IPS-18c (cell line): ENCODE measurements at regions not wholly inside any gene's neighbourhood (a gene's known extent, or its start where the extent isn't known, plus 50 kb on each side); places are given as distances from the start of the nearest gene placed in this dataset.

Experiments
- H3K4me3 ChIP-seq: 2 replicates; pipeline ENCODE4 v1.7.0; 2013; ENCODE audit warnings: low read depth, mild to moderate bottlenecking, low read length, moderate library complexity; ENCODE audit not compliant: insufficient read depth
- H3K9me3 ChIP-seq: one replicate; pipeline ENCODE4 v1.6.1; 2013; ENCODE audit warnings: mild to moderate bottlenecking, low read length, moderate library complexity; ENCODE audit not compliant: control insufficient read depth, insufficient read depth

- H3K9me3 ChIP-seq = no peaks in the 10 kb centered on the region
Measured at GRCh38 chr11:15471048-15471894, 356.5 kb downstream of the INSC start.

GRCh38 chr11:15471895-15472799 lies 357.4 kb downstream of the INSC start:
- Histone ChIP-seq H3K4me3 (no peak overlapping the region), H3K9me3 (no peaks in the 10 kb centered on the region)

More at GRCh38 chr11:15471048-15471894, 356.5 kb downstream of the INSC start:
- H3K4me3 ChIP-seq = no peak overlapping the region

- no peak overlapping the region for H3K4me3 ChIP-seq
- H3K9me3 ChIP-seq = no peaks in the 10 kb centered on the region
Measured at GRCh38 chr11:15473954-15474837, 359.5 kb downstream of the INSC start.

DNA sequence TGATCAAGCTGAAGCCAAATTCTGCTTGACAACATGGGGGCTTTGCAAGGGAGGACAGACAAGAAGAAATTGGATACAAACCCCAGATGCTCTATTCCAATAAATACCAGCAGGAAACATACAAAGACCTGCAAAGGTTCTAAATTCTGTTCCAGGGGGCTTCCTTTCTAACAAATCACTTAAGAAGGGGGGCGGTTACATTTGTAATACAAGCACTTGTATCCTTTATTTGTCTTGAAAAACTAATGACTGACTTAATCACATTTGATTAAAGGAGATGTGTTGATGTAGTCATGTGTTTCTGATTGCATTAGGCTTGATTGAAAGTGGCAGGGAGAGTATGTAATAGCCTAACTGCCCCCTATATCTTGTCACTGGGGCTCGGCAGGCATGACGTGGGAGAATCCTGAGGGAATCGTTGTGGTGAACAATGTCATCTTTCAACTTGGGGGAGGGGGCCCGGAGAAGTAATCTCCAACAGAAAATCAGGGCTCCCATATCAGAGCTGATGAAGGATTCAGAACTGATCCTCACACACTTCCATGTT lies 361.7 kb downstream of the INSC start:
- Histone ChIP-seq H3K4me3 (no peak overlapping the region), H3K9me3 (peaks cover 2% of the 10 kb centered on the region)

- H3K4me3 ChIP-seq = no peak overlapping the region
- peaks cover 2% of the 10 kb centered on the region for H3K9me3 ChIP-seq
Measured at GRCh38 chr11:15481871-15482270, 367.1 kb downstream of the INSC start.

GRCh38 chr11:15483205-15483604 lies 368.5 kb downstream of the INSC start:
- Histone ChIP-seq H3K4me3 (no peak overlapping the region), H3K9me3 (peaks cover 2% of the 10 kb centered on the region)

- H3K4me3 ChIP-seq = no peak overlapping the region
Measured at GRCh38 chr11:15484398-15484797, 369.7 kb downstream of the INSC start.

GRCh38 chr11:15485432-15485831 lies 370.7 kb downstream of the INSC start:
- Histone ChIP-seq H3K9me3 (no peaks in the 10 kb centered on the region), H3K4me3 (no peak overlapping the region)

More at GRCh38 chr11:15484398-15484797, 369.7 kb downstream of the INSC start:
- H3K9me3 ChIP-seq = peaks cover 2% of the 10 kb centered on the region

DNA sequence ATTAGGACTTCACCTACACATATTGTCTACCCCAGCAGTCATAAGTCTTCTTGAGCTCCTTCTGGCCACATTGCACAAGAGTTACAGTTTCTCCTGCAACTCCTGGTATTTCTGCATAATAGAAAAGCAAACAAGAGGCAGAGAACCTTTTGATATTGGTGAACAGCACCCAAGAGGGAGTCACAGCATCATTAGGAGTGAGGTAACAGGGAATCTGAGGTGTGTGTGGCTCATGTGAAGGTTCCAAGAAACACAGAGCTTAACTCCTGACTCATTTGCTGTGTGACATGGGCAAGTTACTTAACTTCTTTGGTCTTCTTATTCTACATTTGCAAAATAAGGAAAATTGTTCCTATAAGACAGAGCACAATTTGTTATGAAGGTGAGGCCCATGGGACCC lies 374.6 kb downstream of the INSC start:
- H3K4me3 ChIP-seq = no peak overlapping the region

GRCh38 chr11:15490535-15490934 lies 375.8 kb downstream of the INSC start:
- Histone ChIP-seq H3K9me3 (no peaks in the 10 kb centered on the region), H3K4me3 (no peak overlapping the region)

More for the DNA sequence above, 374.6 kb downstream of the INSC start:
- H3K9me3 ChIP-seq = no peaks in the 10 kb centered on the region

DNA sequence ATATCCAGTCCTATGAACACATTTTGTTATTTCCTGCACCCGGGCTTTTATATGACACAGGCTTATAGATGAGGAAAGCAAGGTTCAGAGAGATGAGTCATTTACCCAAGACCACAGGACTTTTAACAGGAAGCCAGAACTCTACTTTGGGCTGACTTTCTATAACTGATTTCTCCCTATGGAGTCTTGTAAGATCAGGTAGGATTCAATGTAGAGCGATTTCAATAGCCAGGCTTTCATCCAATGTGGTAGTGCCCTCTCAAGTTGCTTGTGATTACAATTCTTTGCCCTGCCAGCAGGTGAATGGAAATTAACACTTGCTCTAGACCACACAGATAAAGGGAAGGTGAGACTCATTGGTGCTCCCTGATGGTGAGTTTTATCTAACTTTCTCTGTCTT lies 378.3 kb downstream of the INSC start:
- H3K4me3 ChIP-seq = no peak overlapping the region
- no peaks in the 10 kb centered on the region for H3K9me3 ChIP-seq

GRCh38 chr11:15493921-15494620 lies 379.3 kb downstream of the INSC start:
- H3K4me3 ChIP-seq = no peak overlapping the region
- H3K9me3 ChIP-seq = no peaks in the 10 kb centered on the region

- H3K4me3 ChIP-seq = no peak overlapping the region
- H3K9me3 ChIP-seq = no peaks in the 10 kb centered on the region
Measured at GRCh38 chr11:15494740-15495139, 380.0 kb downstream of the INSC start.

GRCh38 chr11:15495462-15495861 lies 380.7 kb downstream of the INSC start:
- Histone ChIP-seq H3K4me3 (no peak overlapping the region), H3K9me3 (no peaks in the 10 kb centered on the region)

DNA sequence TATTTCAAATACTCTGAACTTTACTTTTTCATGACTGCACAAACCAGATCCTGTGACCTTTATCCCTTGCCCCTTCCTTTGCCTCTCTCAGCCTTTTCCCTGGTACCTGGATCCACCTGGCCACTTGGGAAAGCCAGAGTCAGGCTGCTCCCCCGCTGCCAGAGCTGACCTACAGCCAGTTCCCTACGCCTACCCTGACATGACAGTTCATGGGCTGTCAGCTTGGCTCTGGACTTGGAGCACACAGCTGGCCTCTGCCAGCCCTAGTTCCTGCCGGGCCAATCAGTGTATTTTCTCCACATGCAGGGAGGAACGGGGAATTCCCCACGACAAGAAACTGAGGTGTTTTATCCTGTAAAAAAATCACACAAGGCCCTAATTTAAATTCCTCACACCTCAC lies 382.6 kb downstream of the INSC start:
- Histone ChIP-seq H3K4me3 (no peak overlapping the region), H3K9me3 (no peaks in the 10 kb centered on the region)

- H3K4me3 ChIP-seq = no peak overlapping the region
- H3K9me3 ChIP-seq = no peaks in the 10 kb centered on the region
Measured at GRCh38 chr11:15499674-15500073, 385.0 kb downstream of the INSC start.
